SH-SY5Y (cell line): ENCODE measurements at regions not wholly inside any gene's neighbourhood (a gene's known extent, or its start where the extent isn't known, plus 50 kb on each side); places are given as distances from the start of the nearest gene placed in this dataset.

Experiments used
- GATA2 ChIP-seq: IDR thresholded peaks from 2 replicates; pipeline ENCODE4 v1.6.1; 2011; ENCODE audit warnings: mild to moderate bottlenecking, low read depth, low read length
- GATA3 ChIP-seq: IDR thresholded peaks from 2 replicates; pipeline ENCODE4 v1.6.1; 2011; ENCODE audit warnings: low read depth, mild to moderate bottlenecking, low read length, moderate library complexity

DNA sequence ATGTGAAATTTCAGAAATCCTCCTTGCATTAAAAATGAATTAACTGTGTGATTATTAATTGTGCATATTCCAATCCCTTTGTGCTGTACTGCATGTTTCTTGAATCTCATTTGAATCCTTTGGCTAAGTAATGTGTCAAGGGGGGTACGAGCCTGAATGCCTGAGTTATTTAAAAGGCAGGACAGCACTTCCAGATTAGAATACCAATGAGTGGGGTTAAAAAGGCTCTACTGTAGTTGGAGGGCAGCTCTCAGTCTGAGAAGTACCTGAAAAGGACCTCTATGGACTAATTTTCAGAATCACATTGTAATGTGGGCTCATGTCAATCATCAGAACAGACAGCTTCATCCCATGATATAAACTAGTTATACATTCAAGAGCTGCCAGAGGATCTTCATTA is 423.0 kb downstream of the GRB14 start:
- TF ChIP-seq GATA3: no peak
- no peak for TF ChIP-seq GATA2
